Erythroblast (primary cell): ENCODE measurements at regions not wholly inside any gene's neighbourhood (a gene's known extent, or its start where the extent isn't known, plus 50 kb on each side); places are given as distances from the start of the nearest gene placed in this dataset.

Experiments used
- GATA1 ChIP-seq: IDR thresholded peaks from 2 replicates; pipeline ENCODE4 v1.6.1; 2011; ENCODE audit warnings: low read depth, mild to moderate bottlenecking, control low read depth, low read length, moderate library complexity
- POLR2A ChIP-seq: IDR thresholded peaks from 2 replicates; pipeline ENCODE4 v1.6.1; 2011; ENCODE audit warnings: mild to moderate bottlenecking, low read length

- no peak for TF ChIP-seq POLR2A
- no peak for TF ChIP-seq GATA1
These were observed 80.5 kb upstream of the SLC24A5 start for GRCh38 chr15:48040166-48040817.
